GM18499 (cell line): ENCODE measurements at regions not wholly inside any gene's neighbourhood (a gene's known extent, or its start where the extent isn't known, plus 50 kb on each side); places are given as distances from the start of the nearest gene placed in this dataset.

Experiments used
- ATAC-seq: cut with Tn5 transposase; IDR thresholded peaks from one replicate; pipeline ENCODE4 v1.9.1; 2021; ENCODE audit warnings: moderate number of reproducible peaks; ENCODE audit not compliant: insufficient read depth, unreplicated experiment

DNA sequence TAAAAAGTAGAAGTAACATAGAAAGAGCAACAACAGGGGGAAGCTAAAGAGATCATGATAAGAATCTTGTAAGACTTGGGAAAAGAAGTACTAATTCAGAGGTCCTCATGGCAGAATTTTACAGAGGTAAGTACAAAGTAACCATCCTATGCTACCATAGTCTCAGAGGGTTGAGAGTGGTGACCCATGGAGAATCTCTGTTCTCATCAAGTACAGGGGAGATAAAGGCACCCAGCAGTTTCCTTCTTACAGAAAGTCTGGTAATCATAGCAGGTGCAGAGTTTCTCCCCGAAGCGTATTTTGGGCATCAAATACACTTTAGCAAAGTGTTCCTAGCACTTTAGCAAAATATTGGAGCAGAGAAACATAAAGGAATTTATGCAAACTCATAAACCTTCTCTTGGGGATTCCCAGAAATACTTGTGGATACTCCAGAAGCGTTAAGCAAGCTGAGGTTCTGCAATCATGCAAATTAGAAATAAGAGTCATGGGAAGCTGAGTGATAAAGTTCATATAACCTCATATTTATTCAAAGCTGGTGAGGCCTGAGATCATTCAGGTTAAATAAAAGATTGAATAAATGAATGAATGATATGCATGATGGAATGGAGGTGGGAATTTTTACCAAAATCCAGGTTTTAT, 101.0 kb upstream of the SMC2 start:
- no peak for ATAC-seq

GRCh38 chr9:103997856-103998370, 96.2 kb upstream of the SMC2 start:
- ATAC-seq = no peak

GRCh38 chr9:103999375-104000062, 94.6 kb upstream of the SMC2 start:
- ATAC-seq = no peak

GRCh38 chr9:104009826-104010225, 84.3 kb upstream of the SMC2 start:
- ATAC-seq = no peak

- no peak for ATAC-seq
These were observed 72.0 kb upstream of the SMC2 start for GRCh38 chr9:104022083-104022482.

DNA sequence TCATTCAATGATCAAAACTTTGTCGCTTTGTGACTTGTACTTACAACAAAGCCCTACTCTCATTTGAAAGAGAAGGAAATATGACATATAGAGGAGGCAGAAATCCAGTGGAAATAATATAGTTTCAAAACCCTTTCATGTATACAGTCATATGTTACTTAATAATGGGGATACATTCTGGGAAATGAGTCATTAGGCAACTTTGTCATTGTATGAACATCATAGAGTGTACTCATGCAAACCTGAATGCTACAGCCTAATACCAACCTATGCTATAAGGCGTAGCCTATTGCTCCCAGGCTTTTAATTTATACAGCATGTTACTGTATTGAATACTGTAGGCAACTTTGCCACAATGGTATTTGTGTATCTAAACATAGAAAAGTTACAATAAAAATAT, 69.0 kb upstream of the SMC2 start:
- ATAC-seq = no peak

DNA sequence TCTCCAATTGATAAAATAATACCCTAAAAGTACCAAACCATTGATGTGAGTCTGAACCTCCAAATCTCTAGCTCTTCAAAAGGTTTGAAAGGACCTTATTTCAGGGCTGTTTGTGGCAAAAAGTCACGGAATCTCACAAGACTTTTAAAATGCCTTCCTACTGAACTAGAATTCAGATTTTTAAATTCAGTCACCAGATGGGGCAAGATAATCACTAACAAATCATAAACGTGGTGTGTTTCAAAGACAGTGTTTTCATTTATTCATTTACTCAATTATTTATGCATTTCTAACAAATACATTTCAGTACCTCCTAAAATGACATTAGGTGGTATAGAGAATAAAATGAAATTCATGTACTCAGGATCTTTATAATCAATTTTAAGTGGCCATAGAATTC, 68.2 kb upstream of the SMC2 start:
- ATAC-seq = no peak

GRCh38 chr9:104027295-104027694, 66.8 kb upstream of the SMC2 start:
- ATAC-seq = no peak

DNA sequence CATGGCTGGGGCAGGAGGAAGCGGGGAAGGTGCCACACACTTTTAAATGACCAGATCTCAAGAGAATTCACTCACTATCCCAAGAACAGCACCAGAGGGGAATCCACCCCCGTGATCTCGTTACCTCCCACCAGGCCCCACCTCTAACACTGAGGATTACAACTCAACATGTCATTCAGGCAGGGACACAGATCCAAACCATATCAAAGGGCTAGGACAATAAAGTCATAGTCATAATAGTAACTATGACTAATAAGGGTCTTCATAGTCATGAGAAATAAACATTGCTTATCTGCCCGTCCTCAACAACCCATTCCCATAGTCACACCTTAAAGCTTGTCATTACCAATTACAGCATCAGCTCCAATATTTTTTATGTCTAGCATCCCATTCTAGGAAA, 65.3 kb upstream of the SMC2 start:
- ATAC-seq = peak; percentile 81
